ENCODE measurements at regions not wholly inside any gene's neighbourhood (a gene's known extent, or its start where the extent isn't known, plus 50 kb on each side); places are given as distances from the start of the nearest gene placed in this dataset.

DNA sequence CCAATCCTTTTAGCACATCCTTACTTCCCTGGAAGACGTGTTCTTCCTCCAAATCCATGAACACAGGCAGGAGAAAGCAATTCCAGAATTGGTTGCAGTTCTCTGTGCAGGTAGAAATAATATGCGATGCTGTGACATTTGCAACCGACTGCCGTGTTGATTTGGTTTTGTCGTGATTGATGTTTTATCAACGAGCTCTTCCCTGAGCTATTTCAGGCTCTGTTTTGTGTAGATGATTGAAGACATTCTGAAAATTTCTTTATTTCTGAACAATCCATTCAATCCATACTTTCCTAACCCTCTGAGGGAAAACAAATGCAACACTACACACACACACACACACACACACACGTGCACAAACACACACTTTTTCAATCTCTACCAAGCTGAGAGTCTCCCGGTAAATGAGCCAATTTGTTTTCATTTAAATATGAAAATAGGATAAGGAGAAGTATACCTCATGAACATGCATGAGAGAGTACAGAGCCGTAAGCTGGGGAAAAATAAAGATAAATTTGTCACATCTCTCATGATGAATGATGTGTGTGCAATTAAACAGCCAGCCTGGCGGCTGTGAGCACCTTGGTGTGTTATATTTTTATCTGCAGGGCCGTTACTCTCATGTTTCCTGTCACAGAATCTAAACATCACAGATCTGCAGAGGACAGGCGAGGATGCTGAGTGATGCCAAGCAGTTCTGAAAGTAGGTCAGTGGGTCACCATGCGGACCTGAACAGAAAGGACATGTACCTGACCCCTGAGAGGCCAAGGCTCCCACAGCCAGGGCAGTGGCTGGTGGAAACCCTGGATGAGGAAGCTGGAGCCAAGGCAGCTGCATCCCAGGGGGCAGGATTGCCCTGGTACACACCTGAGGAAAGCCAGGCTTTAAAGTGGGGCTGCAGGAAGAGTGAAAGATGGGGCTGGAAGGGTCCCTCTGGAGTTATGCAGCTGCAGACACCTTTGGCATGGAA is 64.8 kb downstream of the PDCL3 start:
- DNase-seq (ENCODE audit: low spot score): no peak

DNA sequence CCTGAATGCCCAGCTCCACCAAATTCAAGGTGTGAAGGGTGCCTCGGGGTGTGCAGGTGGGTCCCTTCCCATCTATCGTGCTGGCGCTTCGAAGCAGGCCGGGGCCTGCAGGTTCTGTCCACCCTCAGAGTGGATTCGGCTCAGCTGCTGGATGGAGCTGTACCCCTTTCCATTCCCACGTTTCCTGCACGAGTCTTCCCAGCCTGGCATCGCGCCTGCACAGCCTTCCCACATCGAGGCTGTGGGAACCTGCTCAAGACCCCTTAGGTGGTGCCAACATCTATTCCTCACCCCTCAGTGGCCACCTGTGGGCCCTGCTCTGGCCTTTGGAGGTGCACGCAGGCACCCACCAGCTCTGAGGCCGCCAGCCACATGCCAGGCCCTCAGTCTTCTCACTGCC is 65.7 kb downstream of the PDCL3 start:
- no peak for DNase-seq (ENCODE audit: low spot score)

DNA sequence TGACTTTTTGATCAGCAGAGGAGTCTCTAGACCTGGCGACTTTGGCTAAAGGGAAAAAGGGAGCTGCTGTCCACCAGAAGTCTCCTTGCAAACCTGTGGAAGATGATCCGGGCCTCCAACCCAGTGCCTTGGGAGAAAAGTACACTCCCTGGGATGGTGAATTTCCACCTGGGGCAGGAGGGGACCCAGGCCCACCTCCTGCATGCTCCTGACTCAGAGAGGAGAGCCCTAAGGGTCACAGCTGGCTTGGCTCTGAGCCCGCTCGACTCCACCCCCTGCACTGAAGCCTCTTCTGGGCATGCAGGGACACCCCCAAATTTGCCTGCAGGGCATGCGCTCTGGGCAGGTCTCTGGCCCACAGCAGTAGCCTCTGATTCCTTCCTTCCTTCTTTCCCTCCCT is 66.5 kb downstream of the PDCL3 start:
- DNase-seq (ENCODE audit: low spot score): no peak

DNA sequence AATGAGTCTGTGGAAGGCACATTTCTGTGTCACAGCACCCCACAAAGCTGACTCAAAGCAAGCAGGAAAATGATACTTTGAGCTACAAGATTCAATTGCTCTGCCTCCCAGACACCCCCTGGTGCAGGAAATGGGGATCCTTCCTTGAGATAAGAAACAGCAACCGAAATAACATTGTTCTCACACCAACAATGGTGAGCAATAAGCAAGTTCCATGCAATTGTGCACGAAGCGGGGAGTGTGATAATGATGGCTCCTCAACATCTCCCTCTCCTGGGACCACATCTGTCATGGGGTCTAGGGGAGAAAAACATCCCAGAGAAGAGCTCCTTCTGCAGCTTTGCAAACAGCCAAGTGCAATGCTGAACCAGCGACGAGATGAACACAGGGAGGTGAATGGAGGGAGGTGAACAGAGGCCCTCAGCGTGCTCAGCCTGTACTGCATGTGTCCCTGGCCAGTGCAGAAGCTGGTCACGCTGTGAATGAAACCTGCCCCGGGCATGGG is 67.7 kb downstream of the PDCL3 start:
- no peak for DNase-seq (ENCODE audit: low spot score)

DNA sequence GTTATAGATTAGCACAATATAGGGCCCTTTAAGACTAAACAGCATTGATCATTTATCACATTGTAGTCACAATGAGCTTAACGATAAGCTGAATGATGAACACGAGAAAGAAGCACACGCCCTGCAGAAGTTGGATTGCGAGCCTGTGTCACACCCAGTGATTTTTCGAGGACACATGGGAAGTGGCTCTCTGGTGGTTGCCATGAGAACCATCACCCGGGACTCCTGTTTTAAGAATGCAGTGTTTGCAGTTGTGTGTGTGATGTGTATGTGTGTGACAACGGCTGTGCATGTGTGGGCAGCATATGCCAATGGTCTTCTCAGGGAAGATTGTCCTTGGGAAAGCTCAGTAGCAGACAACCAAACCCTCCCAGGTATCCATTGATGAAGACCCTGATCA is 69.2 kb downstream of the PDCL3 start:
- no peak for DNase-seq (ENCODE audit: low spot score)

DNA sequence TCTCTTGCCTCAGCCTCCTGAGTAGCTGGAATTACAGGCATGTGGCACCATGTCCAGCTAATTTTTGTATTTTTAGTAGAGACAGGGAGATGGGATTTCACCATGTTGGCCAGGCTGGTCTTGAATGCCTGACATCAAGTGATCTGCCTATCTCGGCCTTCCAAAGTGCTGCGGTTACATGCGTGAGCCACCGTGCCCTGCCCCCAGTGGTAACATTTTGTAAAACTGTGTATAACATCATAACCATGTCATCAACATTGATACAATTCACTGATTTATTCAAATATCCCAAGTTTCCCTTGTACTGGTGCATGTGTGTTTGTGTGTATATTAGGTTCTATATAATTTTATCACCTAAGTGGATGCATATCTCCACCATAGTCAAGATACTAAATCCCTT is 70.0 kb downstream of the PDCL3 start:
- no peak for DNase-seq (ENCODE audit: low spot score)

DNA sequence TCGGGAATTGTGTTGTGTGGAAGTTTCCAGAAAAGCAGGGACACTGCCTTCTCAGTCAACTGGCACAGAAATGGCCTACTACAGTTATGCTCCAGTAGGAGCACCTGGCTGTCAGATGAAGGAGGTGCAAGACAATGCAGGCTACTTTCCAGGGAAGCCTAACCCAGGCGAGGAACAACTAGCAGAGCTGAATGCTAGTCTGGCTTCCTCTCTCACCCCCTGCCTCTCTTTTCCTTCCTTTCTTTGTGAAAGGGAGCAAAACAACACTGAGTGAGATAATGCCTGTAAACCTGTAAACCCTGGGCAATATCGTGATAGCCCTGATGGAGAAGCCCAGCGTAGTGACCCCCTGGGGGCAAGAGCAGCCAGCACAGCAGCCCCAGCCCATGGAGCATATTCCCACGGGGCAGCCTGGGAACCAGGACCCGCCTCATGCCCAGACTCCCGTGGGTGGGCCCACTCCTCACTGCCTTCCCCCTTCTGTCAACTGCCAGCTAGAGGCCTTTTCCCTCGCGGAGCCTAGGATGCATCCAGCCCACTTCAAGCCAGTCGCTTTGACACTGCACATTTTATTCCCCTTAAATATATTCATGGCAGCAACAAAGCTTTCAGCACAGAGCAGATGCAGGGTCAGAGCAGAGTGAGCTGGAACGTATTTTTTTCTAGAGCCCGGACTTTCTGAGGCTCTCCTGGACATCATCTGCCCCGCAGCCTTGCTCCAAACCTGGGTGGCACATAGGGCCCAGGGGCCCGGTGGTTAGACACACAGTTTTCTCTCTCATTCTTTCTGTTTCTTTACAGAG is 77.0 kb downstream of the PDCL3 start:
- no peak for DNase-seq (ENCODE audit: low spot score)

DNA sequence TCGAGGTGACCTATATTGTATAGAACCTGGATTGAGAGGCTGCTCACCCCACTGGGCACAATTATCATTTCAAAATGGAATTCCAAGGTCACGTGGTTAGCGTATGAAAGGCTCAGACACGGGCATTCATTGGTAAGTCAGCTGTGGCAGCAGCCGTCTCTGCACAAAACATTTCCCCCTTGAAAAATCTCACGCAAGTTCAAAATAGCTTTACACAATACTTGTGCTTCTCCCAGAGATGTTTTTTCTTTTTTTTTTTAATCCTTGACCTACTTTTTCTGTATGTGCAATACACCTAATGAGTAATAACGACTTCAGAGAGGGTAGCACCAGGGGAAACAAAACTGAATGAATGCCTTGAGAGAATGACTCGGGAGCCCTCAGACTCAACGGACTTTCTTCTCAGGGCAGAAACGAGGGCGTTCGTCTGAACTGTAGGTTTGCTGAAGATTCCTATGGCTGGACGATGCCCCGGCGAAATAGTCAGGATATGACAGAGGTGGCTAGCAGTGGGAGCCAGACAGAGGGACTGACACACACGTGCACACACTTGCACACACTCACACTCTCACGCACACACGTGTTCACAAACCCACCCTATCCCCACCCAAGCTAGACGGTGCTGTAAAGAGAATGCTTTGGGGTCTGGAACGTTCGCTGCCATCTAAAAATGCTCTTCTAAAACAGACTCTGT is 77.8 kb downstream of the PDCL3 start:
- DNase-seq (ENCODE audit: low spot score): no peak

DNA sequence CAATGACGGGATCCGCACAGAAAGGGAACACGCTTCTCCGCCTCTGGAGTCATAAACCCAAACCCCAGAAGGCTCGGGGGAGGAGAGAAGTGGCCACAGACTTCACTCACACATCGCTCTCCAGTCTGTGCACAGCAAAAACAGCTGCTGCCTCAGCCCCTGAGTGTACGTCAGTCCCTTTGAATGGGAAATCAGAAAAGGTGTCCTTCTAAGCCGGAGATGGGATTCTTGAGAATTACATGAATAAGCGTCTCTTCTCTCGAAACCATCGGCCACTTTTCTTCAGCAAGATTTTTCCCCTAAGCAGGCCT is 78.3 kb downstream of the PDCL3 start:
- no peak for DNase-seq (ENCODE audit: low spot score)

DNA sequence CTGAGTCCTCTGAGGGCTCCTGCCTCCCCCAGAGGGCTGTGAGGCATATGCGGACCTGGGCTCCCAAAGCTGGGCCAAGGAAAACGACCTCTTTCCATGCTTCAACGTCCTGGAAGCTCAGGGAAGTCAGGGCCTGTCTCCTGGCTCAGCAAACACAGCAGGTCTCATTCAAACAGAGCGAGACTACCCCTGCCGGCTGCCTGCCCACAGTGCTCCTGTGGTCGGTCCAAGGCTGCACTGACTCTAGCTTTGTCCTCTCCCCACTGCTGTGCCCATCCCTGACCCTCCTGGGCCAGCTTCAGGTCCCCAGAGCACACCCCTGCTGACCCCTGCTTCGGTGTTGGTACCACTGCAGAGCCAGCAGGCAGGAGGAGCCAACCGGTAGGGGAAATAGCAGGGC is 79.6 kb downstream of the PDCL3 start:
- no peak for DNase-seq (ENCODE audit: low spot score)

DNA sequence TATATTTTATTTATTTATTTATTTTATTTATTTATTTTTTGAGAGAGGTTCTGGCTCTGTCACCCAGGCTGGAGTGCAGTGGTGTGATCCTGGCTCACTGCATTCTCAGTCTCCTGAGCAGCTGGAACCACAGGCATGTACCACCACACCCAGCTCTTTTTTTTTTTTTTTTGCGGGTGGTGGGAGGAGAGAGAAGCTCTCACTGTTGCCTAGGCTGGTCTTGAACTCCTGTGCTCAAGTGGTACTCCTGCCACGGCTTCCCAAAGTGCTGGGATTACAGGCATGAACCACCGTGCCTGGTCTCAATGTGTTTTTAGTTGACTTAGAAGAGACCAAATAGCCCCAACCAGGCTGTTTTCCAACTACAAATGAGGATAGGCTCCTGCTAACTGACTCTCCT is 80.7 kb downstream of the PDCL3 start:
- no peak for DNase-seq (ENCODE audit: low spot score)

DNA sequence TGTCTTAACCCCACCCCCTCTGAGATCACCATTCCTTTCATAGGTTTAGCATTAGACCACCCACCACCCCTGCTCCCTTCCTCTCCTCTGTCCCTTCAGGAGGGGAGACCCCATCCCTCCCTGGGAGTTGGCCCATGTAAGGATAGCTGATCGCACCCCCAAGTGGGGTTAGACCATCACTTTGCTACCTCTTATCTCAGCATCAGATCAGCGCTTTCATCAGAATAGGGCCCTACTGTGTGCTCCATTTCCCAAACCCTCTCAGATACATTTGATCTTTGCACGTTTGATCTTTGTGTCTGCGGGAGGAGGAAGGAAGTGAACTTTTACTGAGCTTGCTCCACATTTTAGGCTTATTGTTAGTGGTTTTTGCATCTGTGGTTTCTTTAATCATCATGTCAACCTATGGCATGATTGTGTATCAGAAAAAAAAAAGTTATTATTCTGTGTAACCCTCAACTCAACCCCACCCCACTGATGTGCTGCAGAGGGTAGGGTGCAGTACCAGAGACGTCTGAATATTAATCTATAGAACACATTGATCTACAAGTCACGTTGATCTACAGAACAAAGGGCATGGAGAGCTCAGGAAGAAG is 81.2 kb downstream of the PDCL3 start:
- DNase-seq (ENCODE audit: low spot score): no peak

DNA sequence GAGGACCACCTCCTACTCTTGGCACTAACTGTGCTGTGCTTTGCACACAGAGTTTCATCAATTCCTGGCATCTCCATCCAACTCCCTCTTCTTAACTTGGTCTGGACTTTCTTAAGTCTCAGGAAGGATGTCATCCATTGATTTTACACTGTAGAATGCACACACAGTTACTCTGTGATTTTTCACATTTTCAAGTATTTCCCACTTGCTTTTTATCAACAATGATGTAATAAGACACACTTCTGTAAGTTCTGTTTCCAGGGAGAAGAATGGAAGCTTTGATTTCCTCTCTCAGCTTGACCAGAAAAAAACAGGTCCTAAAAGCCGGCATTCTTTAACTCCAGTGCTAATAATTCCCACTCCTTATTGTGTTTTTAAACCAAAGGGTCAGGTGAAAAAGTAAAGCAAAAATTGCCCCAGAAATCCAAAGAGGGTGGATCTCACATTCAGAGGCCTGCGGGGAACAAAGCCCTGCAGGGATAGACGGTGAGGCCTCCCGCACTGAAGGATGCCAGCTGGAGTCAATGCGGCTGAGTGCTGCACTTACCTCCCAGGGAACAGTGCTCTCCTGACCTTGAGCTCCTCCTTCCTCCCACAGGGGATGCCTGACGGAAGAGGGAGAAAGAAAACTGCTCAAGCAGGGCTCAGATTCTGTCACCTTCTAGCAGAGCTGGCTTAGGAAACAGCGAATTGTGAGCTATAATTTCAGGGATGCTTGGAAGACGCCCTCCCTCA is 83.1 kb downstream of the PDCL3 start:
- no peak for DNase-seq (ENCODE audit: low spot score)

DNA sequence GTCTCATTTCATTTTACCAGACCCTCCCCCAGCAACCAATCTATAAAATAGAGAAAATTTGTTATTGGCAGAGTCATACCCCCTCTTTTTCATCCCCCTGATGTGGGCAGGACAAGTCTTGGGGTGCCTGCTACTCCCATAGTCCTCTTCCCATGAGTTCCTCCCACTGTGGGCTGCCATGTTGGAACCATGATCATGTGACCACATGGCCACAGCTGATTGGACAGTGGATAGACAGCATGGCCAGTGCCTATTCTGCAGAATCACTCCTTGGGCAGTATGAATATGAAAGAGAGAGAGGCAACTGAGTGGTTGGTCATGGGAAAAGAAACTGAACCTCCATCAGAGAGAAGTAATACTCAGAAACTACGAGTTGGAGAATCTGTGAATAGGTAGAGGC is 84.9 kb downstream of the PDCL3 start:
- no peak for DNase-seq (ENCODE audit: low spot score)

DNA sequence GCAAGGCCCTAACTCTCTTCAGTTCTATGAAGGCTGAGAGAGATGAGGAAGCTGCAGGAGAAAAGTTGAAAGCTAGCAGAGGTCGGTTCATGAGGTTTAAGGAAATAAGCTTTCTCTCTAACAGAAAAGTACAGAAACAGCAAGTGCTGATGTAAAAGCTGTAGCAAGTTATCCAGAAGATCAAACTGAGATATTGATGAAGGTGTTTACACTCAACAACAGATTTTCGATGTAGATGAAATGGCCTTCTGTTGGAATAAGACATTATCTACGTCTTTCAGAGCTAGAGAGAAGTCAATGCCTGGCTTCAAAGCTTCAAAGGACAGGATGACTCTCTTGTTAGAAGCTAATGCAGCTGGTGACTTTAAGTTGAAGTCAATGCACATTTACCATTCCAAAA is 87.4 kb downstream of the PDCL3 start:
- DNase-seq (ENCODE audit: low spot score): no peak

DNA sequence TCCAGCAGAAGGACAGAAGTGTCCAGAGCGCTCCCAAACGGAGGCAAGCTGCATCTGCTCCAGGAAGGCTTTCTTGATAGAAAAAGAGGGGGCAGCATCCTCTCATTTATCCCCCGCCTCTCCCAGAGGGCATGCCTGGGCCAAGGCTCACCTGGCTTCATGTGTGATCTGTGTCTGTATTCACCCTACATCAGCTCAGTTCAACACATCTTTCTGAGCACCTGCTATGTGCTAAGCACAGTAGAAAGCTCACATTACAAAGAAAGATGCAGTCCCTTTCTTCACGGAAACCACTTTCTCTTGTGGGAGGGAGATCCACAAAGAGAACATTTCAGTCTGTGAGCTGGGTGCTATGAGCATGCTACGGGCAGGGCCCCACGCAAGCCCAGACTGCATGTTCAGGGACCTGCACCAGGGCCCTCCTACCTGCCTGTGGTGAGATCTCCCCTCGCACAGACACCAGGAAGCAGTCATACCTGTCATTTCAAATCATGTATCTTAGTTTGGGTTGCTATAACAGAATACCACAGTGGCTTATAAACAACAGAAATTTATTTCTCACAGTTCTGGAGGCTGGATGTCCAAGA is 90.7 kb downstream of the PDCL3 start:
- no peak for DNase-seq (ENCODE audit: low spot score)

DNA sequence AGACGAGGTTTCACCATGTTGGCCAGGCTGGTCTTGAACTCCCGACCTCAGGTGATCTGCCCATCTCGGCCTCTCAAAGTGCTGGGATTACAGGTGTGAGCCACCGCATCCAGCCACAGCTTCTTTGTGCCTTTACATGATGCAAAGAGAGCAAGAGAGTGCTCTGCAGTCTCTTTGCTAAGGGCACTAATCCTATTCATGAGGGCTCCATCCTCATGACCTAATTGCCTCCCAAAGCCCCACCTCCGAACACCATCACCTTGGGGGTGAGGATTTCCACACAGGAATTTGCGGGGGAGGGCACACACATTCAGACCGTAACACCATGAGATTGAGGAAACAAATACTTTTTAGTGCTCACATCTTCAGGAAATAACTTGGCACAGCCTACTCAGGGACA is 91.8 kb downstream of the PDCL3 start:
- no peak for DNase-seq (ENCODE audit: low spot score)

DNA sequence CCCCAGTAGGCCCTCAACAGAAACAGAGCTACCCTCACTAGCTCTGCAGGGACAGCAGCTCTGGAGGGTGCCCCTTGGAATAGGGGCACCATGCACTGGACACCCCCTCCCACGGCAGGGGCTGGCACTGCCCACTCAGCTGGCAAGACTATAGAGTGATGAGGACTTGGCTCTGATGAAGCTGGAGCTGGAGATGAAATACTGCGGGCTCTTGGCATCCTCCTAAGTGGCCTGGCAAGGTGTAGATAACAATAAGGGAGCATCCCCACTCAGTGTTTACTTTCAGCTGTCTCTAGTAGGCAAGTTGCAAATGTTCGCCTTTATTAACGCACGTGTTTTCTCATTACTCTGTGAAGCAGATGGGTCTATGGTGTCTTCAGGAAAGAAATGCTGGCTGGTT is 92.7 kb downstream of the PDCL3 start:
- DNase-seq (ENCODE audit: low spot score): no peak

DNA sequence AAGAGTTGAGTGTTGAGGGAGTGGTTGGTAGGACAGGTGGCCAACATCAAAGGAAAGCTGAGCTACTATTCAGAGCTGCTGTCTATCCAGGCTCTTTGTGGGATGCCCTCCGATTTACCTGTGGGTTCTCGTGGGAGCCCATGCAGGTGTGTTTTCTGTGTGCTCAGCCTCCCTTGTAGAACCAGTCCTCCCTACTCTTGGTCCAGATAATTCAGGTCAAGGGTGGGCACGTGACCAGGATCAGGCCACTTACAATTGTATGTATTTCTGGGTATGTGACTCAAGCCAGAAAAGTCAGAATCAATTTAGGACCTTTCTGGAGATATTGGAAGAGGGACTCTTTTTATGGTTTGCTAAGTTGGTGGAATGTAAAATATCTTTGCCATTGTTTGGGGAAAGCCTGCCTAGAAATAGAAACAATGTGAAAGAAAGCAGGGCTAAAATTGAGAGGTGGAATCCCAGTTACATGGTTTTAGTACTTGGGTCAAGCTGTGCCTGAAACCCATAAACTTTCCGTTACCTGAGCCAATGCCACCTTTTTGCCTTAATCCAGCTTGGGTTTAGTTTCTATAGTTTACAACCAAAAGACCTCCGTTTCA is 93.2 kb downstream of the PDCL3 start:
- no peak for DNase-seq (ENCODE audit: low spot score)

DNA sequence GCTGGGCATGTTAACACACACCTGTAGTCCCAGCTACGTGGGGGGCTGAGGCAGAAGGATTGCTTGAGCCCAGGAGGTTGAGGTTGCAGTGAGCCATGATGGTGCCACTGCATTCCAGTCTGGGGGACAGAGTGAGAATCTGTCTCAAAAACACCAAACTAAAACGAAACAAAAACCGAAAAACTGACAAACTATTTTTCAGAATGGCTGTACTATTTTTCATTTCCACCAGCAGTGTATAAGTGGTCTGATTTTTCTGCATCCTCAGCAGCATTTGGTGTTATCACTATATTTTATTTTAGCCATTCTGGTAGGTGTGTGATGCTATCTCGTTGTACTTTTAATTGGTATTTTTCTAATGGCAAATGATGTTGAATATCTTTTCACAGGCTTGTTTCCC is 95.2 kb downstream of the PDCL3 start:
- DNase-seq (ENCODE audit: low spot score): no peak

All from hepatic stellate cell (primary cell).